Colonic mucosa (tissue), 4 donors: ENCODE measurements at regions not wholly inside any gene's neighbourhood (a gene's known extent, or its start where the extent isn't known, plus 50 kb on each side); places are given as distances from the start of the nearest gene placed in this dataset.
"Not testable (repeated sequence)": the region's sequence is repeated elsewhere in the genome, so short reads cannot be mapped to it uniquely, and the experiment has no call there.

Experiments used
- DNase-seq: peaks from one replicate; pipeline ENCODE4 v3.0.0-alpha.2; 2020
- H3K27ac ChIP-seq: fragments of 200-600 bp; one replicate; pipeline ENCODE4 v1.8.0; 2021
- H3K27me3 ChIP-seq: fragments of 200-600 bp; one replicate; pipeline ENCODE4 v1.8.0; 2021
- H3K36me3 ChIP-seq: fragments of 200-600 bp; one replicate; pipeline ENCODE4 v1.8.0; 2021
- H3K4me1 ChIP-seq: fragments of 200-600 bp; one replicate; pipeline ENCODE4 v1.8.0; 2021; ENCODE audit warnings: mild to moderate bottlenecking
- H3K4me3 ChIP-seq: fragments of 200-600 bp; one replicate; pipeline ENCODE4 v1.8.0; 2021
- H3K9ac ChIP-seq, 2 donors: one replicate each; pipeline ENCODE4 v1.7.0; 2013; ENCODE audit warnings: control low read depth in 2 of 2, low read depth in 2 of 2, low read length in 2 of 2
- H3K9me3 ChIP-seq: fragments of 200-600 bp; one replicate; pipeline ENCODE4 v1.8.0; 2021
- CTCF ChIP-seq: fragments of 200-600 bp; IDR thresholded peaks from one replicate; pipeline ENCODE4 v1.8.0; 2022; ENCODE audit warnings: antibody characterized with exemption, mild to moderate bottlenecking
- intact Hi-C: fragments of 100-400 bp; cut with DNase I; formaldehyde crosslinking; loops from one replicate; pipeline ENCODE4 v1.14.1; 2022
- donor health status: healthy.
- donor health status: DM: no; HTN: no; CAD: no.
- donor health status: DM: no; HTN: no; CAD: no.

- intact Hi-C loops: no loop called here
- TF ChIP-seq CTCF: no peak
- Histone ChIP-seq H3K4me1 (no peaks in the 10 kb centered on the region), H3K4me3 (no peak overlapping the region), H3K27me3 (no peaks in the 10 kb centered on the region), H3K27ac (no peak overlapping the region), H3K9me3 (no peaks in the 10 kb centered on the region), H3K9ac (no peak overlapping the region), H3K36me3 (no peaks in the 10 kb centered on the region)
- DNase-seq: no peak
Observed at GRCh38 chr1:58227604-58228003, 318.9 kb downstream of the OMA1 start.

GRCh38 chr1:58223522-58223921, 323.0 kb downstream of the OMA1 start:
- H3K9me3 ChIP-seq: no peaks in the 10 kb centered on the region
- H3K4me3 ChIP-seq: no peak overlapping the region
- no peak for DNase-seq
- H3K36me3 ChIP-seq: no peaks in the 10 kb centered on the region
- no peak overlapping the region for H3K9ac ChIP-seq
- intact Hi-C loops: no loop called here
- no peaks in the 10 kb centered on the region for H3K27me3 ChIP-seq
- no peak overlapping the region for H3K27ac ChIP-seq
- no peak for TF ChIP-seq CTCF
- no peaks in the 10 kb centered on the region for H3K4me1 ChIP-seq

GRCh38 chr1:58220836-58221472, 325.6 kb downstream of the OMA1 start:
- no peak overlapping the region for H3K9ac ChIP-seq
- intact Hi-C loops: no loop called here
- no peaks in the 10 kb centered on the region for H3K9me3 ChIP-seq
- no peak overlapping the region for H3K27ac ChIP-seq
- no peak for TF ChIP-seq CTCF
- H3K4me3 ChIP-seq: no peak overlapping the region
- no peak for DNase-seq
- H3K27me3 ChIP-seq: no peaks in the 10 kb centered on the region
- no peaks in the 10 kb centered on the region for H3K36me3 ChIP-seq
- H3K4me1 ChIP-seq: no peaks in the 10 kb centered on the region

GRCh38 chr1:58216169-58216568, 330.4 kb downstream of the OMA1 start:
- H3K9ac ChIP-seq: not testable (repeated sequence)

GRCh38 chr1:58214674-58215073, 331.9 kb downstream of the OMA1 start:
- Histone ChIP-seq H3K4me3 (no peak overlapping the region), H3K9ac (no peak overlapping the region), H3K9me3 (no peaks in the 10 kb centered on the region), H3K36me3 (no peaks in the 10 kb centered on the region), H3K27me3 (no peaks in the 10 kb centered on the region), H3K27ac (no peak overlapping the region), H3K4me1 (no peaks in the 10 kb centered on the region)
- DNase-seq: no peak
- intact Hi-C loops: no loop called here
- TF ChIP-seq CTCF: no peak

More at GRCh38 chr1:58216169-58216568, 330.4 kb downstream of the OMA1 start:
- H3K27ac ChIP-seq, H3K36me3 ChIP-seq, H3K4me3 ChIP-seq, intact Hi-C loops, DNase-seq, H3K4me1 ChIP-seq, H3K9me3 ChIP-seq, H3K27me3 ChIP-seq: not testable (repeated sequence)

GRCh38 chr1:58211869-58212268, 334.7 kb downstream of the OMA1 start:
- DNase-seq: no peak
- Histone ChIP-seq H3K36me3 (no peaks in the 10 kb centered on the region), H3K4me3 (no peak overlapping the region), H3K9ac (no peak overlapping the region), H3K27me3 (no peaks in the 10 kb centered on the region), H3K27ac (no peak overlapping the region), H3K4me1 (no peaks in the 10 kb centered on the region), H3K9me3 (no peaks in the 10 kb centered on the region)
- TF ChIP-seq CTCF: no peak
- intact Hi-C loops: no loop called here
